Thymus (tissue), 11 donors: ENCODE measurements at regions not wholly inside any gene's neighbourhood (a gene's known extent, or its start where the extent isn't known, plus 50 kb on each side); places are given as distances from the start of the nearest gene placed in this dataset.

Experiments
- DNase-seq, 9 donors: peaks; one replicate each; pipeline ENCODE4 v3.0.0-alpha.2; 2013; ENCODE audit warnings: low spot score in 9 of 9, low read depth in 6 of 9, missing footprints in 1 of 9
- H3K27ac ChIP-seq, 2 donors: one replicate each; pipeline ENCODE4 v1.5.1; 2013; ENCODE audit warnings: control low read depth in 1 of 2, low read depth in 1 of 2, low read length in 1 of 2, mild to moderate bottlenecking in 1 of 2, moderate library complexity in 1 of 2
- H3K27me3 ChIP-seq, 2 donors: one replicate each; pipeline ENCODE4 v1.5.1; 2013; ENCODE audit warnings: low read length in 1 of 2; ENCODE audit not compliant: control insufficient read depth in 2 of 2, insufficient read depth in 1 of 2
- H3K36me3 ChIP-seq, 2 donors: one replicate each; pipeline ENCODE4 v1.5.1; 2013; ENCODE audit warnings: low read length in 1 of 2, mild to moderate bottlenecking in 1 of 2, moderate library complexity in 1 of 2; ENCODE audit not compliant: control insufficient read depth in 2 of 2, insufficient read depth in 2 of 2
- H3K4me1 ChIP-seq, 2 donors: one replicate each; pipeline ENCODE4 v1.5.1; 2013; ENCODE audit warnings: low read length in 2 of 2; ENCODE audit not compliant: control insufficient read depth in 2 of 2, insufficient read depth in 2 of 2
- H3K4me3 ChIP-seq, 2 donors: one replicate each; pipeline ENCODE4 v1.5.1; 2013; ENCODE audit warnings: low read length in 2 of 2, control low read depth in 1 of 2, mild to moderate bottlenecking in 1 of 2
- H3K9me3 ChIP-seq, 2 donors: one replicate each; pipeline ENCODE4 v1.5.1; 2013; ENCODE audit warnings: low read length in 1 of 2, mild to moderate bottlenecking in 1 of 2; ENCODE audit not compliant: control insufficient read depth in 2 of 2, insufficient read depth in 1 of 2
- WGBS: extraction: QIAGEN DNeasy Blood & Tissue Kit; methylation state at CpG from one replicate; pipeline ENCODE4 v1.1.7; 2013; 5-methylcytosine and 5-hydroxymethylcytosine counted together
- donor health status: healthy.

DNA sequence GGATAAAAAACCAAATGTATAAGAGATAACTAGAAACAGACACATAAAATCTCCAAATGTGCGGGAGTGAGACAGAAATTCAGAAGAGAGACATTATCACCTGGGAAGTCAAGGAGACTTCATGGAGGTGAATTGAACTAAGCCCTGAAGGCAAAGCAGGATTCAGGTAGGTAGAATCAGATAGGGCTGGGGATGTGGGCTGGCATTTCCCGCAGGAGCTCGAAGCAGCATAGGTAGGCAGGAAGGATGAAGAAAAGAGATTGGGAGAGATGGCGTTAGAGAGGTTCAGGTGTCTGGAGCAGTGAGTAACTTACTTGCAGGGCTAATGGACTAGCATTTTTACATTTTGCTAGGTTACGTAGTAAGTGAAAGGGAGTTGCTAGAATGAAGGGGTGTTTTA is 58.2 kb upstream of the NRP1 start:
- no peak for DNase-seq
- 87% methylated on average over 5 of the region's 5 CpGs for WGBS
- no peaks in the 10 kb centered on the region for H3K9me3 ChIP-seq
- no peak overlapping the region for H3K27ac ChIP-seq
- no peaks in the 10 kb centered on the region for H3K36me3 ChIP-seq
- H3K4me1 ChIP-seq, result no peaks in the 10 kb centered on the region
- H3K4me3 ChIP-seq, result no peak overlapping the region
- no peaks in the 10 kb centered on the region for H3K27me3 ChIP-seq

- no peaks in the 10 kb centered on the region for H3K4me1 ChIP-seq
- no peaks in the 10 kb centered on the region for H3K9me3 ChIP-seq
- H3K27me3 ChIP-seq, result no peaks in the 10 kb centered on the region
- H3K4me3 ChIP-seq, result no peak overlapping the region
- H3K27ac ChIP-seq, result no peak overlapping the region
- 87% methylated on average over 8 of the region's 8 CpGs for WGBS
- no peak for DNase-seq
- no peaks in the 10 kb centered on the region for H3K36me3 ChIP-seq
Observed at GRCh38 chr10:33391611-33392465, 57.4 kb upstream of the NRP1 start.

DNA sequence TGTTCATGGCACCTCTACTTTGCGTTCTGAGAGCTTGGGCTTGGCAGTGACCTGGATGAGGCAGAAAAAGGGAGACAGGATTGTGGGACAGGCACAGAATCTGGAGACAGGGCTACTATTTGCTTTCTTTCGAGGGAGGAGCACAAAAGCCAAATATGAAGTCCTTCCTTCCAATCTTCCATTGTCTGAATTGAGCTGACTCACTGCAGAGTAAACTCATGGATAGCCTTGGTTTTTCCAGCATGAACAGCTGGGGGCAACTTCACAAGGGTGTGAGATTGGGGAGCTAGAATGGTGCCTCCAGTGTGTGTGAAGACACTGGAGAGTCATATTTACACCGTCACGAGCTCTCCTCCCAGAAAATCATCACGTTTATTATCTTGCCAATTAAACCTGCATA is 55.6 kb upstream of the NRP1 start:
- H3K27me3 ChIP-seq, result no peaks in the 10 kb centered on the region
- no peak overlapping the region for H3K4me3 ChIP-seq
- no peak for DNase-seq
- no peaks in the 10 kb centered on the region for H3K9me3 ChIP-seq
- H3K36me3 ChIP-seq, result no peaks in the 10 kb centered on the region
- H3K27ac ChIP-seq, result no peak overlapping the region
- WGBS, result 90% methylated on average over 5 of the region's 5 CpGs
- H3K4me1 ChIP-seq, result no peaks in the 10 kb centered on the region

GRCh38 chr10:33388785-33389184 is 54.3 kb upstream of the NRP1 start:
- Histone ChIP-seq H3K27ac (no peak overlapping the region), H3K36me3 (no peaks in the 10 kb centered on the region), H3K9me3 (no peaks in the 10 kb centered on the region), H3K27me3 (no peaks in the 10 kb centered on the region), H3K4me1 (no peaks in the 10 kb centered on the region), H3K4me3 (no peak overlapping the region)
- DNase-seq, result no peak
- WGBS, result 94% methylated on average over 4 of the region's 4 CpGs

DNA sequence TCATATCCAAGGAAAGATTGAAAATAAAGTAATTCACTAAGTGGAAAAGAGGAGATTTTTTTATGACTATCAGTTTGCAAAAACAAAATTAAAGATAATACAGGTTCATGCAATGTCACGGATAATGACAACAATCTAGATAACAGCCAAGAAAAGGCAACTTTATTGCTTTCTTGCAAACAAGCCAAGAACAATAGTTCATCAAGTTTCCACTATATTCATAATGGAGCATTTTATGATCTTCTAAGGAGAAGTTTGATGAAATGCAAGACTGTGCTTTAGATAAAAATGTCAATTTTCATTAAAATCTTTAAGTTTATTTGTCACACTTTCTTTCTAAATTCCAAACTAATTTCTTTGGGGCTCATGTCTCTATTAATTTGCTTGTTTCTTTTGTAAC is 53.9 kb upstream of the NRP1 start:
- 95% methylated on average over 1 of the region's 1 CpG for WGBS
- no peak overlapping the region for H3K27ac ChIP-seq
- no peak overlapping the region for H3K4me3 ChIP-seq
- no peaks in the 10 kb centered on the region for H3K9me3 ChIP-seq
- no peak for DNase-seq
- H3K36me3 ChIP-seq, result no peaks in the 10 kb centered on the region
- no peaks in the 10 kb centered on the region for H3K4me1 ChIP-seq
- no peaks in the 10 kb centered on the region for H3K27me3 ChIP-seq

DNA sequence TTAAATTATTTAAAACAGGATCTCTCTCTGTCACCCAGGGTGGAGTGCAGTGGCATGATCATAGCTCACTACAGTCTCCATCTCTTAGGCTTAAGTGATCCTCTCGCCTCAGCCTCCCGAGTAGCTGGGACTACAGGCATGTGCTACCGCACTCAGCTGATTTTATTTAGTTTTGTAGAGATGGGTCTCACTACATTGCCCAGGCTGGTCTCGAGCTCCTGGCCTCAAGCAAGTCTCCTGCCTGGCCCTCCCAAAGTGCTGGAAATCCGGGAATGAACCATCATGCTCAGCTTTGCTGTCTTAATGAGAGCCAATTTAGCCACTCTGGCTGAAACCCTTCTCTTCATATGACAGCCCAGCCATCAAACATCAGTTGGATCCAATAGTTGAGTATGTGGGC is 53.3 kb upstream of the NRP1 start:
- WGBS, result 92% methylated on average over 5 of the region's 5 CpGs
- Histone ChIP-seq H3K36me3 (no peaks in the 10 kb centered on the region), H3K27ac (no peak overlapping the region), H3K9me3 (no peaks in the 10 kb centered on the region), H3K4me1 (no peaks in the 10 kb centered on the region), H3K27me3 (no peaks in the 10 kb centered on the region), H3K4me3 (no peak overlapping the region)
- DNase-seq, result no peak

DNA sequence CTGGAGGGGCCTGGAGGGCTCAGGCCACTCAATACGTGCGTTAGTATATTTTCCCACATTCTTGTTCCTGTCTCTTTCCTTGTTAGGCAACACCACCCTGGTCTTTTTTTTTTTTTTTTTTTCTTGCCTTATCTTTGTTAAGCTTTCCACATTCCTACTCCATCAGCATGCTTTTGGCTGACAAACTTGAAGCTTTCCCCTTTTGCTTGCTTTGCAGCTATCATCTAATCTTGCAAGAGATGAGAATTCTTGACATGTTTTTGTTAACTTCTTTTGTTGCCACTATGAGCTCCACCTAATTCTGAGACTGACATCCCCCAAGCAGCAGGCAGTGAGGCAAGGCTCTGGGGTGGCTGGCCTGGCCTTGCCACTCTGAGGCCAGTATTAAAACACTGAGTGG is 52.5 kb upstream of the NRP1 start:
- H3K4me3 ChIP-seq, result no peak overlapping the region
- no peaks in the 10 kb centered on the region for H3K27me3 ChIP-seq
- no peaks in the 10 kb centered on the region for H3K36me3 ChIP-seq
- H3K4me1 ChIP-seq, result no peaks in the 10 kb centered on the region
- 96% methylated on average over 2 of the region's 2 CpGs for WGBS
- no peak for DNase-seq
- H3K9me3 ChIP-seq, result no peaks in the 10 kb centered on the region
- no peak overlapping the region for H3K27ac ChIP-seq

GRCh38 chr10:33385686-33386085 is 51.2 kb upstream of the NRP1 start:
- 97% methylated on average over 2 of the region's 2 CpGs for WGBS
- no peak overlapping the region for H3K4me3 ChIP-seq
- no peaks in the 10 kb centered on the region for H3K36me3 ChIP-seq
- H3K27ac ChIP-seq, result no peak overlapping the region
- H3K27me3 ChIP-seq, result no peaks in the 10 kb centered on the region
- no peaks in the 10 kb centered on the region for H3K9me3 ChIP-seq
- DNase-seq, result no peak
- H3K4me1 ChIP-seq, result no peaks in the 10 kb centered on the region

GRCh38 chr10:33385015-33385414 is 50.5 kb upstream of the NRP1 start:
- H3K4me3 ChIP-seq, result no peak overlapping the region
- no peaks in the 10 kb centered on the region for H3K4me1 ChIP-seq
- H3K9me3 ChIP-seq, result no peaks in the 10 kb centered on the region
- no peak overlapping the region for H3K27ac ChIP-seq
- no peak for DNase-seq
- WGBS, result 94% methylated on average over 5 of the region's 5 CpGs
- no peaks in the 10 kb centered on the region for H3K36me3 ChIP-seq
- no peaks in the 10 kb centered on the region for H3K27me3 ChIP-seq
